ENCODE measurements at regions not wholly inside any gene's neighbourhood (a gene's known extent, or its start where the extent isn't known, plus 50 kb on each side); places are given as distances from the start of the nearest gene placed in this dataset.

- POLR2A ChIA-PET (ENCODE audit: partially characterized antibody), result interaction anchor here (1.1 kb wide), 1 partner anchor 12 kb away, joined by 3 read pairs; no protein-coding TSS in a partner anchor
- Histone ChIP-seq H3K18ac (ENCODE audit: extremely low read depth, low read length) (no peak overlapping the region), H4K91ac (replicated peaks; ENCODE audit: insufficient read length, low read length) (no peak overlapping the region), H2BK5ac (ENCODE audit: low read depth, low read length) (no peak overlapping the region), H2AFZ (ENCODE audit: low read length) (no peak overlapping the region), H3K27me3 (replicated peaks in 1 of 4; ENCODE audit: control insufficient read depth in 3 of 4, extremely low read depth in 1 of 4, insufficient read depth in 3 of 4, low read length in 3 of 4) (no peaks in the 10 kb centered on the region), H4K8ac (ENCODE audit: extremely low read depth, insufficient read depth, low read length) (no peak overlapping the region), H3K4ac (replicated peaks; ENCODE audit: insufficient read length, low read depth, low read length) (no peak overlapping the region), H3K9ac (replicated peaks in 1 of 4; ENCODE audit: extremely low read depth in 1 of 4, low read depth in 3 of 4, low read length in 3 of 4) (no peak overlapping the region), H2BK120ac (replicated peaks; ENCODE audit: low read depth, low read length) (no peak overlapping the region), H3K23me2 (ENCODE audit: low read depth, low read length) (no peaks in the 10 kb centered on the region), H4K20me1 (replicated peaks in 1 of 2; ENCODE audit: control insufficient read depth in 1 of 2, insufficient read depth in 2 of 2, low read length in 2 of 2) (no peaks in the 10 kb centered on the region), H3K4me1 (replicated peaks in 1 of 4; ENCODE audit: control insufficient read depth in 3 of 4, insufficient read depth in 4 of 4, low read length in 3 of 4) (no peaks in the 10 kb centered on the region), H2BK15ac (ENCODE audit: low read length) (no peak overlapping the region), H3K4me3 (ENCODE audit: extremely low read depth in 1 of 4, insufficient read depth in 2 of 4, low read depth in 3 of 4, low read length in 4 of 4) (no peak overlapping the region), H3K56ac (replicated peaks; ENCODE audit: insufficient read length, low read depth, low read length) (no peak overlapping the region), H2BK12ac (ENCODE audit: low read depth, low read length) (no peak overlapping the region), H3K14ac (ENCODE audit: insufficient read length) (no peak overlapping the region), H3K9me3 (ENCODE audit: insufficient read depth in 2 of 2, low read depth in 1 of 2, low read length in 1 of 2) (no peaks in the 10 kb centered on the region), H2AK5ac (ENCODE audit: low read depth, low read length) (no peak overlapping the region), H4K5ac (ENCODE audit: insufficient read length, low read depth, low read length) (no peak overlapping the region), H3K27ac (ENCODE audit: low read depth, low read length) (no peak overlapping the region), H3K23ac (ENCODE audit: insufficient read length) (no peak overlapping the region), H3K36me3 (ENCODE audit: control insufficient read depth in 2 of 4, insufficient read depth in 4 of 4, low read length in 3 of 4) (no peaks in the 10 kb centered on the region), H3K79me1 (ENCODE audit: low read depth, low read length) (no peaks in the 10 kb centered on the region), H2BK20ac (ENCODE audit: low read length) (no peak overlapping the region), H3K79me2 (ENCODE audit: control insufficient read depth in 1 of 2, insufficient read depth in 2 of 2, low read length in 2 of 2) (no peaks in the 10 kb centered on the region), H3K4me2 (ENCODE audit: insufficient read depth in 1 of 2, low read depth in 2 of 2, low read length in 2 of 2) (no peak overlapping the region)
- TF ChIP-seq POLR2A (IDR thresholded peaks at IDR 0.05; ENCODE audit: control extremely low read depth in 1 of 2, low read depth in 2 of 2, low read length in 2 of 2), result no peak
- no peak for TF ChIP-seq RBBP5 (IDR thresholded peaks at IDR 0.05; ENCODE audit: borderline replicate concordance, low read depth, low read length)
- no peak for TF ChIP-seq CBX8 (IDR thresholded peaks at IDR 0.05; ENCODE audit: borderline replicate concordance, low read depth, low read length)
- no peak for TF ChIP-seq EGR1 (IDR thresholded peaks at IDR 0.05; ENCODE audit: borderline replicate concordance, low read depth, low read length)
- no peak for TF ChIP-seq TEAD4 (IDR thresholded peaks at IDR 0.05; ENCODE audit: low read depth, low read length)
- no peak for TF ChIP-seq GTF2F1 (IDR thresholded peaks at IDR 0.05; ENCODE audit: borderline replicate concordance, low read depth, low read length)
- TF ChIP-seq PHF8 (conservative IDR thresholded peaks at IDR 0.05; ENCODE audit: low read depth, low read length), result no peak
- TF ChIP-seq SAP30 (IDR thresholded peaks at IDR 0.05; ENCODE audit: insufficient read depth, insufficient replicate concordance, low read length), result no peak
- TF ChIP-seq E2F6 (IDR thresholded peaks at IDR 0.05), result no peak
- TF ChIP-seq TCF12 (IDR thresholded peaks at IDR 0.05; ENCODE audit: low read depth, low read length), result no peak
- TF ChIP-seq KDM5A (IDR thresholded peaks at IDR 0.05; ENCODE audit: low read length), result no peak
- TF ChIP-seq CHD2 (IDR thresholded peaks at IDR 0.05; ENCODE audit: low read length), result no peak
- TF ChIP-seq MAFK (IDR thresholded peaks at IDR 0.05; ENCODE audit: low read depth, low read length), result no peak
- no peak for TF ChIP-seq HDAC2 (IDR thresholded peaks at IDR 0.05; ENCODE audit: borderline replicate concordance in 1 of 2, low read depth in 2 of 2, low read length in 2 of 2)
- TF ChIP-seq SP2 (IDR thresholded peaks at IDR 0.05; ENCODE audit: low read length), result no peak
- 100% methylated on average over 1 of the region's 1 CpG; no CpG with 5 or more reads in 1 of the 2 experiments for WGBS, 2 experiments (ENCODE audit: extremely low coverage in 1 of 2, insufficient coverage in 1 of 2, insufficient read length in 1 of 2, insufficient replicate concordance in 2 of 2, low coverage in 1 of 2, low lambda C conversion rate in 2 of 2, missing lambda C conversion rate in 1 of 2)
- FAIRE-seq, result no peak
- no peak for DNase-seq (ENCODE audit: low read depth in 1 of 2, low spot score in 2 of 2)
- CTCF ChIA-PET (ENCODE audit: partially characterized antibody), result interaction anchor here (0.9 kb wide), 1 partner anchor 9 kb away, joined by 4 read pairs; no protein-coding TSS in a partner anchor
These were observed 93.4 kb upstream of the ITGA6 start for GRCh38 chr2:172333978-172334330.
